ENCODE measurements at regions not wholly inside any gene's neighbourhood (a gene's known extent, or its start where the extent isn't known, plus 50 kb on each side); places are given as distances from the start of the nearest gene placed in this dataset.

DNA sequence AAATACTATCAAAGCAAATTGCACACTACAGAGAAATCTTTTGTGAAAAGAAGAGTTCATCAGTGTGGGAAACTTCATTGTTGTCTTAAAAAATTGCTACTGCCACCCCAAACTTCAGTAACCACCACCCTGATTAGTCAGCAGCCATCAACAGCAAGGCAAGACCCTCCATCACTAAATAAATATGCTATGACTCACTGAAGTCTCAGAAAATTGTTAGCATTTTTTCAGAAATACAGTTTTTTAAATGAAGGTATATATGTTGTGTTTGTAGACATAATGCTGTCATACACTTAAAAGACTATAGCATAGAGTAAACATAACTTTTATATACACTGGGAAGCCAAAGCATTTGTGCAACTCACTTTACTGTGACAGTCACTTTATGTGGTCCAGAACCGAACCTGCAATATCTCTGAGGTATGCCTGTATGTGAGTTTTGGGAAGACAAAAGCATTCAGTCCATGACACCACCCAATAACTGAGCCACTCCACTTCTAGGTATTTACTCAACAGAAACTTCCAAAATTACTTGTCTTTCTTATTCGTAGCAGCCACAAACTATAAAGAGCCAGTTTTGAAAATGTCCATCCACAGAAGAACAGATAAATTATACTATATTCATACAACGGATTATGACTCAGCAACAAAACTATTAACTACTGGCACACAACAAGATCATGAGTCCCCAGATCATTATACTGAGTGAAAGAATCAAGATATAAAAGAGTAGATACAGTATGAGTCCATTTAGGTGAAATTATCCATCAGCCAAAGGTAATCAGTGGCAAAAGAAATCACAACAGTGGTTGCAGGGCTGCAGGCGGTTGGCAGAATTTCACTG, 649.6 kb downstream of the BCL11B start:
- H3K27me3 ChIP-seq (replicated peaks; ENCODE audit: insufficient read depth), result no peaks in the 10 kb centered on the region
- no peaks in the 10 kb centered on the region for H3K9me3 ChIP-seq

DNA sequence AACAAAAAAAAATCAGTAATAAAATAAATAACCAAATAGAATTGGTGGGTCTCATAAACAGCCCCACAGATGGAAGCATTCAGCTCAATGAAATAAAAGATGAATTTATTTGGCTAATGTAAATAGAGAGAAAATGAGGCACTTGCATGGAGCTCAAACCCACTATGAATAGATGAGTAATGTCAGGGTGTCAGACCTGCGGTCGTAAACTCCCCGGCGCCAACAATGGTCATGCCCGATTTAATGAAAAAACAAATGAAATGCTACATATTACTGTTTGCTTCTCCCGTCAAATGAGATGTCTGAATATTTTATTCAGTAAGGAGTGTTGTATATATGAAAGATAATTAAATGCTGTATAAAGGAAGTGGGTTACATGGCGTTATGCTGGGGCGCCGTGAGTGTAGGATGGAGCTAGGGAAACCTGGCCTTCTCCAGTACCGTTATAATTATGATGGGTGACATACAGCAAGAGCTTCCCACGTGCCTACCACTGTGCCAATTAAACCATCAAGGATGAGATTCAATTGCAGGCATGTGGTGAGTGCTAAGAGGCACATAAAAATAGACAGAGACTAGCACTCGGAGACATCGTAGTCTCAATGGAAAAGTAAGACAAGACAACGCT, 648.1 kb downstream of the BCL11B start:
- no peak for ATAC-seq (ENCODE audit: insufficient number of reproducible peaks, low FRiP score, low read depth)
- no peak for TF ChIP-seq CTCF (IDR thresholded peaks at IDR 0.05)
- Histone ChIP-seq H3K27ac (no peak overlapping the region), H3K9me3 (peaks cover 5% of the 10 kb centered on the region), H3K27me3 (replicated peaks; ENCODE audit: insufficient read depth) (no peaks in the 10 kb centered on the region), H3K36me3 (no peaks in the 10 kb centered on the region), H3K4me1 (ENCODE audit: control insufficient read depth in 1 of 2, low read depth in 2 of 2) (no peaks in the 10 kb centered on the region), H3K4me3 (no peak overlapping the region)
- no peak for DNase-seq (ENCODE audit: low spot score)

More for the DNA sequence above, 649.6 kb downstream of the BCL11B start:
- ATAC-seq (ENCODE audit: insufficient number of reproducible peaks, low FRiP score, low read depth) (no peak), DNase-seq (ENCODE audit: low spot score) (no peak)
- no peaks in the 10 kb centered on the region for H3K36me3 ChIP-seq
- no peak overlapping the region for H3K27ac ChIP-seq
- H3K4me3 ChIP-seq, result no peak overlapping the region
- TF ChIP-seq CTCF (IDR thresholded peaks at IDR 0.05), result no peak
- H3K4me1 ChIP-seq (ENCODE audit: control insufficient read depth in 1 of 2, low read depth in 2 of 2), result no peaks in the 10 kb centered on the region

DNA sequence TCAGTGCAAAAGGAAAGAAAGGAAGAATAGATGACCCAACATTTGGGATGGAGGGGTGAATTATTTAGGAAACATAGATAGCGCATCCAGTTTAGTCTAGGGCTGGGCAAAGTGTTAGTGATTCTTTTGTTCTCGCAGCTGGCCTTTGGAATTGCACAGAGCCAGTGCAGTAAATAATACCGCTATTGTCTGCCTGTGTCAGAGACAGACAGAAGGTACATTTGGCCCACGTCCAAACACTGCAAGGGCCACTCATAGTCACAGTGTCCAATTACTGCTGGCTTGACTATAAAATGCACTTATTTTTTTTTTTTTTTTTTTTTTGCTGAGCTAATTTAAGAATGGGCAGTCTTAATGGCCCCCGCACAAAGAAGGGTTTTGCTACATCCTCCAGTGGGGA, 638.6 kb downstream of the BCL11B start:
- DNase-seq (ENCODE audit: low spot score) (no peak), ATAC-seq (ENCODE audit: insufficient number of reproducible peaks, low FRiP score, low read depth) (no peak)
- TF ChIP-seq CTCF (IDR thresholded peaks at IDR 0.05), result no peak
- Histone ChIP-seq H3K27ac (no peak overlapping the region), H3K4me1 (ENCODE audit: control insufficient read depth in 1 of 2, low read depth in 2 of 2) (no peaks in the 10 kb centered on the region), H3K4me3 (no peak overlapping the region), H3K36me3 (no peaks in the 10 kb centered on the region), H3K9me3 (no peaks in the 10 kb centered on the region), H3K27me3 (replicated peaks; ENCODE audit: insufficient read depth) (no peaks in the 10 kb centered on the region)

DNA sequence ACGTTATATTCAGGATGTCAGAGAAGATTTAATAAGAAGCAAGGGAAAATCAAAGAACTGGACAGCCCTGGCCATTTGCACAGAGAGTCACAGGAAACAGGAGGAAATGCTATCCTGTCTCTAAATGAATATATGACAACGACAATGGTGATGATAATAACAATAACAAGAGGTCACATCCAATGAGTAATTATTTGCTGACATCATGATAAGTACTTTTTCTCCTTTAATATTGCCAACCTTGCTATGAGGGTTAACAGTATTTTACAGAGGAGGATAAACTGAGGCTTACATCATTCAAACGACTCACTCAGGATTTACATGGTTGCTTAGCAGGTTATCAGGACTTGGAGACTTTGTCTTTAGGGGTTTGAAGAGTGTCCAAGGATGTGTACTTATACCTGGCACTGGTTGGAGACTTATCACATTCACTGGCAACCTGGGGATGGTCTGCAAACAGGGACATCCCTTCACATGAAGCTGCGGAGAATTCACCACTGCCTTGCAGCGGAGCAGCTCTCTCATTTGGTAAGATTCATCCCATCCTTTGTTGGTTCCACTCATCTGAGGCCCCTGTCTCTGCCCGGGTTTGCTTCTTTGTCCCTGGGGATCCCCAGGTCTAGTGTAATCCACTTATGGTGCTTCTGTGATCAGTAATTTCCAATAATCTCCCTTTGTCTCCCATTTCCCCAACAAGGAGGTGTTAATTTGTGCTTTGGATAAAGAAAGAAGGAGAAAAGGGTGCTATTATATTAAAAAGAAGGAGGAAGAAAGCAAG, 637.8 kb downstream of the BCL11B start:
- no peak for TF ChIP-seq CTCF (IDR thresholded peaks at IDR 0.05)
- Histone ChIP-seq H3K27ac (no peak overlapping the region), H3K4me3 (no peak overlapping the region), H3K4me1 (ENCODE audit: control insufficient read depth in 1 of 2, low read depth in 2 of 2) (no peaks in the 10 kb centered on the region), H3K9me3 (no peaks in the 10 kb centered on the region), H3K36me3 (no peaks in the 10 kb centered on the region), H3K27me3 (replicated peaks; ENCODE audit: insufficient read depth) (no peaks in the 10 kb centered on the region)
- no peak for DNase-seq (ENCODE audit: low spot score)
- no peak for ATAC-seq (ENCODE audit: insufficient number of reproducible peaks, low FRiP score, low read depth)

GRCh38 chr14:98638366-98638765, 633.6 kb downstream of the BCL11B start:
- Histone ChIP-seq H3K4me1 (ENCODE audit: control insufficient read depth in 1 of 2, low read depth in 2 of 2) (no peaks in the 10 kb centered on the region), H3K4me3 (no peak overlapping the region), H3K27ac (no peak overlapping the region), H3K27me3 (replicated peaks; ENCODE audit: insufficient read depth) (no peaks in the 10 kb centered on the region), H3K36me3 (no peaks in the 10 kb centered on the region), H3K9me3 (no peaks in the 10 kb centered on the region)
- no peak for TF ChIP-seq CTCF (IDR thresholded peaks at IDR 0.05)
- DNase-seq (ENCODE audit: low spot score) (no peak), ATAC-seq (ENCODE audit: insufficient number of reproducible peaks, low FRiP score, low read depth) (no peak)
